ENCODE measurements at regions not wholly inside any gene's neighbourhood (a gene's known extent, or its start where the extent isn't known, plus 50 kb on each side); places are given as distances from the start of the nearest gene placed in this dataset.
"Not testable (repeated sequence)": the region's sequence is repeated elsewhere in the genome, so short reads cannot be mapped to it uniquely, and the experiment has no call there.

GRCh38 chr13:48829536-48829935 lies 146.2 kb upstream of the FNDC3A start:
- no peak for DNase-seq
- intact Hi-C loops (cut with micrococcal nuclease) = no loop called here
- peak overlapping the region; percentile 13 for H3K27ac Mint-ChIP-seq
- peaks cover 46% of the 10 kb centered on the region for H3K4me1 Mint-ChIP-seq (ENCODE audit: low read depth)
- peaks cover 27% of the 10 kb centered on the region for H3K9me3 Mint-ChIP-seq
- no peak overlapping the region for H3K4me3 Mint-ChIP-seq
- POLR2A ChIA-PET = no interaction called here
- peaks cover 17% of the 10 kb centered on the region for H3K36me3 Mint-ChIP-seq (ENCODE audit: low read depth)
- peak; percentile 29 for ATAC-seq
- no peak for TF ChIP-seq CTCF (IDR thresholded peaks at IDR 0.05)
- CTCF ChIA-PET = interaction anchor here (1.0 to 1.3 kb wide), 2 partner anchors 9 to 60 kb away, joined by 3 to 4 read pairs; no protein-coding TSS in a partner anchor
- no peaks in the 10 kb centered on the region for H3K27me3 Mint-ChIP-seq

GRCh38 chr13:48831248-48831647 lies 144.5 kb upstream of the FNDC3A start:
- Mint-ChIP-seq H3K36me3 (ENCODE audit: low read depth) (peaks cover 19% of the 10 kb centered on the region), H3K27me3 (no peaks in the 10 kb centered on the region), H3K9me3 (peaks cover 31% of the 10 kb centered on the region), H3K27ac (no peak overlapping the region), H3K4me3 (no peak overlapping the region), H3K4me1 (ENCODE audit: low read depth) (peaks cover 46% of the 10 kb centered on the region)
- ChIA-PET CTCF (interaction anchor here (0.7 to 1.4 kb wide), 4 partner anchors 14 to 62 kb away, joined by 3 to 4 read pairs (median 3); no protein-coding TSS in a partner anchor), POLR2A (interaction anchor here (0.9 kb wide), 1 partner anchor 31 kb away, joined by 3 read pairs; no protein-coding TSS in a partner anchor)
- DNase-seq = no peak
- TF ChIP-seq CTCF (IDR thresholded peaks at IDR 0.05) = no peak
- intact Hi-C loops (cut with micrococcal nuclease) = no loop called here
- no peak for ATAC-seq

DNA sequence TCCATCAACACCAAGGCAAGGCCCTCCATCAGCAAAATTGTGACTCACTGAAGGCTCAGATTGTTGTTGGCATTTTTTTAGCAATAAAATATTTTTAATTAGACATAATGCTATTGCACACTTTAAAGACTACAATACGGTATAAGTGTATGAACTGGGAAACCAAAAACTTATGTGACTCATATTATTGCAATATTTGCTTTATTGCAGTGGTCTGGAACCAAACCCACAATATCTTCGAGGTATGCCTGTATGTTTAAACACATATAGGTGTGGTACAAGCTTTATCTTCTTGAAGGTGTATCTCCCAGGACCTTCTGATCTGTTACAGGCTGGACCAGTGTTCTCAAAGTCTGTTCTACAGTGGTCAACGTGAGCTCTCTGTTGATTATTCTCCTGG lies 142.3 kb upstream of the FNDC3A start:
- TF ChIP-seq CTCF (IDR thresholded peaks at IDR 0.05) = no peak
- ChIA-PET POLR2A (no interaction called here), CTCF (no interaction called here)
- Mint-ChIP-seq H3K36me3 (ENCODE audit: low read depth) (peaks cover 8% of the 10 kb centered on the region), H3K27me3 (no peaks in the 10 kb centered on the region), H3K9me3 (peaks cover 19% of the 10 kb centered on the region), H3K4me1 (ENCODE audit: low read depth) (peaks cover 30% of the 10 kb centered on the region), H3K4me3 (no peak overlapping the region), H3K27ac (no peak overlapping the region)
- DNase-seq = no peak
- no peak for ATAC-seq
- intact Hi-C loops (cut with micrococcal nuclease) = no loop called here

DNA sequence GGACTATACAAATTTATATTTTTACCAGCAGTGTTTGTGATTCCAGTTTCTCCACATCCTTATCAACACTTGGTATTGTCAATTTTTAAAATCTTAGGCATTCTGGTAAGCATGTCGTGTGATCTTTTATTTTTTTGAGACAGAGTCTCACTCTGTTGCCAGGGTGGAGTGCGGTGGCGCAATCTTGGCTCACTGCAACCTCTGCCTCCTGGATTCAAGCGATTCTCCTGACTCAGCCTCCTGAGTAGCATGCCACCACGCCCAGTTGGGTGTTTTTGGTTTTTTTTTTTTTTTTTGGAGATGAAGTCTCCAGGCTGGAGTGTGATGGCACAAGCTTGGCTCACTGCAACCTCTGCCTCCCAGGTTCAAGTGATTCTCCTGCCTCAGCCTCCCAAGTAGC lies 140.4 kb upstream of the FNDC3A start:
- CTCF ChIA-PET; intact Hi-C loops (cut with micrococcal nuclease); ATAC-seq: not testable (repeated sequence)

DNA sequence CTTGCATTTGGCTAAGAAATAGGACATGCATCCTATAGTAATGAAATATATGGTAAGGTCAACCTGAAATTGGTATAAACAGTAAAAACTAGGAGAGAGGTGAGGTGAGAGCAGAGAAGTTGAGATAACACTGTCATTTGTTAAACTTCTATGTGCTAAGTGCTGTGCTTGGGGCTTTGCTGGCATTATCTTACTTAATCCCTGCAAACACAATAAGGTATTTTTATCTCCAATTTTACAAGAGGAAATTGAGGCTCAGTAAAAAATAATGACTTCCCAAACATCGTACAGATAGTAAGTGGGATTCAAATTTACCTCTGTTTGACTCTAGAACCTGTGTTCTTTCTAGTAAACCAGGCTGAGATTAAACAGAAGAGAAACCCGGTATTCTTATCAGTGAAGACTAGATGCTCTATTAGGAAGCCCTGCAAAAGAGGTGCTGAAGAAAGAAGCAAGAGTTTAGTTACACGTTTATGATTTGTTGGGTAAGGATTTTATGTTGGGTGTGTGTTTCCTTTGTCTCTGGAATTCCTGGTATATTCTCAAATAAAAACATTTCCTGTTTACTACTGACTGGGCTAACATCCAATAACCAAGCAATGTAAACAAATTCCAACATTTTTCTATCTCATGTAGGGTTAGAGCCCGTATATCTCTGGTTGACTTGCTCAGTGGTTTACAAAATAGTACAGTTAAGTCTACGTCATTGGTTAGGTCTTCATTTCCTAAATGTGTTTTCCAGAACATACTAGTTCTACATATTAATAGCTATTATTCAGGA lies 137.3 kb upstream of the FNDC3A start:
- Mint-ChIP-seq H3K4me3 (no peak overlapping the region), H3K27ac (no peak overlapping the region), H3K27me3 (peaks cover 2% of the 10 kb centered on the region), H3K36me3 (ENCODE audit: low read depth) (peaks cover 3% of the 10 kb centered on the region), H3K9me3 (peaks cover 12% of the 10 kb centered on the region), H3K4me1 (ENCODE audit: low read depth) (no peaks in the 10 kb centered on the region)
- DNase-seq (no peak), ATAC-seq (no peak)
- ChIA-PET POLR2A (no interaction called here), CTCF (no interaction called here)
- intact Hi-C loops (cut with micrococcal nuclease) = no loop called here
- no peak for TF ChIP-seq CTCF (IDR thresholded peaks at IDR 0.05)

More for the DNA sequence above, 140.4 kb upstream of the FNDC3A start:
- H3K4me1 Mint-ChIP-seq (ENCODE audit: low read depth) = peaks cover 11% of the 10 kb centered on the region
- POLR2A ChIA-PET; H3K36me3 Mint-ChIP-seq (ENCODE audit: low read depth); H3K27me3 Mint-ChIP-seq; H3K4me3 Mint-ChIP-seq; DNase-seq; H3K27ac Mint-ChIP-seq: not testable (repeated sequence)
- H3K9me3 Mint-ChIP-seq = peaks cover 19% of the 10 kb centered on the region

Measured in activated CD8-positive, alpha-beta T cell treated with anti-CD3 and anti-CD28 coated beads for 36 hours (primary cell).